Fibroblast of lung (primary cell): ENCODE measurements at regions not wholly inside any gene's neighbourhood (a gene's known extent, or its start where the extent isn't known, plus 50 kb on each side); places are given as distances from the start of the nearest gene placed in this dataset.

Experiments
- EZH2 ChIP-seq: IDR thresholded peaks from 2 replicates; pipeline ENCODE4 v1.5.1; 2012; ENCODE audit warnings: low read length, control low read depth, mild to moderate bottlenecking; ENCODE audit errors: missing control alignments
- TF ChIP-seq, protein P1 (sequence below), 2 donors: IDR thresholded peaks in 1 of 2; conservative IDR thresholded peaks in 1 of 2; 1 replicate in 1 of 2; 2 replicates in 1 of 2; pipeline ENCODE4 v1.5.1; 2011 to 2012; ENCODE audit warnings: low read length in 2 of 2, control low read depth in 1 of 2, inconsistent platforms in 1 of 2, low read depth in 1 of 2, mild to moderate bottlenecking in 1 of 2

DNA sequence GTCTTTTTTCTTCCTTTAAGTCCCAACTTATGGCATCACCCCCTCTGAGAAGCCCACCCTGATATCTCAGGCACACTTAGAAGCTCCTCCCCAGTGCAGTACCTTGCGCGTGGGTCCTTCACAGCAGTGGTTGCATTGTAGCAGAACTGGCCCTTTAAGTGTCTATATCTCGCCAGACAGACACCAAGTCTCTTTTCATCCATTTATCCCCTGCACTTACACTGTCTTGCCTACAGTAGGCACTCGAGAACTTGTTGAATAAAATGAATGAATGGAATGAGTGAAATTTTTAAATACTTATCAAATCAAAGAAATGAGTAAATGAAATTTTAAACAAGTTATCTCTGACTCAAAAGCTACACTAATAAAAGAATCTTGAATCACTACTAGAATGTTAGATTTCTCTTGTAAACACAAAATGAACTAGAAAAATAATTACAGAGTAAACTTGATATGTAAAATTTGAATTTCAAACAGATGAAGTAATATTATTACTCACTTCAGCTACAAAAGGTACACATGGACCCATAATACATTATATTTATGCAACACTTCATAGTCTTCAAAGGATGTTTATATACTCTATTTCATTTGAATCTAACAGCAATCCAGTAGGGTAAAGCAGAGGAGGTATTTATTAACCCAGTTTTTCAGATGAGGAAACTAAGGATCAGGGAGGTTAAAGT is 54.7 kb upstream of the MAN1A2 start:
- TF ChIP-seq, protein P1, sequence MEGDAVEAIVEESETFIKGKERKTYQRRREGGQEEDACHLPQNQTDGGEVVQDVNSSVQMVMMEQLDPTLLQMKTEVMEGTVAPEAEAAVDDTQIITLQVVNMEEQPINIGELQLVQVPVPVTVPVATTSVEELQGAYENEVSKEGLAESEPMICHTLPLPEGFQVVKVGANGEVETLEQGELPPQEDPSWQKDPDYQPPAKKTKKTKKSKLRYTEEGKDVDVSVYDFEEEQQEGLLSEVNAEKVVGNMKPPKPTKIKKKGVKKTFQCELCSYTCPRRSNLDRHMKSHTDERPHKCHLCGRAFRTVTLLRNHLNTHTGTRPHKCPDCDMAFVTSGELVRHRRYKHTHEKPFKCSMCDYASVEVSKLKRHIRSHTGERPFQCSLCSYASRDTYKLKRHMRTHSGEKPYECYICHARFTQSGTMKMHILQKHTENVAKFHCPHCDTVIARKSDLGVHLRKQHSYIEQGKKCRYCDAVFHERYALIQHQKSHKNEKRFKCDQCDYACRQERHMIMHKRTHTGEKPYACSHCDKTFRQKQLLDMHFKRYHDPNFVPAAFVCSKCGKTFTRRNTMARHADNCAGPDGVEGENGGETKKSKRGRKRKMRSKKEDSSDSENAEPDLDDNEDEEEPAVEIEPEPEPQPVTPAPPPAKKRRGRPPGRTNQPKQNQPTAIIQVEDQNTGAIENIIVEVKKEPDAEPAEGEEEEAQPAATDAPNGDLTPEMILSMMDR (conservative IDR thresholded peaks at IDR 0.05 in 1 of 2, IDR thresholded peaks at IDR 0.05 in 1 of 2; ENCODE audit: low read depth in 1 of 2, low read length in 2 of 2) = peak; percentile 66 to 69
- TF ChIP-seq EZH2 = no peak
